ENCODE measurements at regions not wholly inside any gene's neighbourhood (a gene's known extent, or its start where the extent isn't known, plus 50 kb on each side); places are given as distances from the start of the nearest gene placed in this dataset.

GRCh38 chr9:99370376-99370775 lies 148.3 kb downstream of the SEC61B start:
- Mint-ChIP-seq H3K9me3 (no peaks in the 10 kb centered on the region), H3K36me3 (no peaks in the 10 kb centered on the region), H3K4me3 (no peak overlapping the region), H3K27me3 (ENCODE audit: low read depth) (no peaks in the 10 kb centered on the region), H3K4me1 (peaks cover 17% of the 10 kb centered on the region), H3K27ac (no peak overlapping the region)
- TF ChIP-seq CTCF (IDR thresholded peaks at IDR 0.05; ENCODE audit: unreplicated experiment): no peak
- no peak for DNase-seq (ENCODE audit: low spot score in 2 of 2, unreplicated experiment in 2 of 2)

- Mint-ChIP-seq H3K4me3 (no peak overlapping the region), H3K27ac (no peak overlapping the region), H3K36me3 (no peaks in the 10 kb centered on the region), H3K27me3 (ENCODE audit: low read depth) (no peaks in the 10 kb centered on the region), H3K9me3 (no peaks in the 10 kb centered on the region), H3K4me1 (peaks cover 16% of the 10 kb centered on the region)
- TF ChIP-seq CTCF (IDR thresholded peaks at IDR 0.05; ENCODE audit: unreplicated experiment): no peak
- DNase-seq (ENCODE audit: low spot score in 2 of 2, unreplicated experiment in 2 of 2): no peak
Observed at GRCh38 chr9:99371376-99371775, 149.3 kb downstream of the SEC61B start.

GRCh38 chr9:99373912-99374311 lies 151.8 kb downstream of the SEC61B start:
- H3K27ac Mint-ChIP-seq: no peak overlapping the region
- no peak overlapping the region for H3K4me3 Mint-ChIP-seq
- H3K4me1 Mint-ChIP-seq: peaks cover 6% of the 10 kb centered on the region
- H3K36me3 Mint-ChIP-seq: no peaks in the 10 kb centered on the region
- H3K9me3 Mint-ChIP-seq: no peaks in the 10 kb centered on the region
- no peak for TF ChIP-seq CTCF (IDR thresholded peaks at IDR 0.05; ENCODE audit: unreplicated experiment)
- H3K27me3 Mint-ChIP-seq (ENCODE audit: low read depth): no peaks in the 10 kb centered on the region
- no peak for DNase-seq (ENCODE audit: low spot score in 2 of 2, unreplicated experiment in 2 of 2)

GRCh38 chr9:99374793-99375192 lies 152.7 kb downstream of the SEC61B start:
- no peak for DNase-seq (ENCODE audit: low spot score in 2 of 2, unreplicated experiment in 2 of 2)
- Mint-ChIP-seq H3K36me3 (no peaks in the 10 kb centered on the region), H3K4me3 (no peak overlapping the region), H3K27me3 (ENCODE audit: low read depth) (no peaks in the 10 kb centered on the region), H3K9me3 (no peaks in the 10 kb centered on the region), H3K4me1 (peaks cover 6% of the 10 kb centered on the region), H3K27ac (no peak overlapping the region)
- TF ChIP-seq CTCF (IDR thresholded peaks at IDR 0.05; ENCODE audit: unreplicated experiment): no peak

GRCh38 chr9:99375481-99375880 lies 153.4 kb downstream of the SEC61B start:
- Mint-ChIP-seq H3K36me3 (no peaks in the 10 kb centered on the region), H3K4me3 (no peak overlapping the region), H3K27ac (no peak overlapping the region), H3K27me3 (ENCODE audit: low read depth) (no peaks in the 10 kb centered on the region), H3K4me1 (peaks cover 6% of the 10 kb centered on the region), H3K9me3 (no peaks in the 10 kb centered on the region)
- DNase-seq (ENCODE audit: low spot score in 2 of 2, unreplicated experiment in 2 of 2): no peak
- no peak for TF ChIP-seq CTCF (IDR thresholded peaks at IDR 0.05; ENCODE audit: unreplicated experiment)
